Activated CD4-positive, alpha-beta T cell treated with anti-CD3 and anti-CD28 coated beads, Interleukin-2, amount 50 U/mL, for 24 hours (primary cell): ENCODE measurements at regions not wholly inside any gene's neighbourhood (a gene's known extent, or its start where the extent isn't known, plus 50 kb on each side); places are given as distances from the start of the nearest gene placed in this dataset.
"Not testable (repeated sequence)": the region's sequence is repeated elsewhere in the genome, so short reads cannot be mapped to it uniquely, and the experiment has no call there.

Experiments used
- DNase-seq, 2 donors: peaks; one replicate each; pipeline ENCODE4 v3.0.0-alpha.2; 2020; ENCODE audit warnings: low read depth in 1 of 2, low spot score in 1 of 2

DNA sequence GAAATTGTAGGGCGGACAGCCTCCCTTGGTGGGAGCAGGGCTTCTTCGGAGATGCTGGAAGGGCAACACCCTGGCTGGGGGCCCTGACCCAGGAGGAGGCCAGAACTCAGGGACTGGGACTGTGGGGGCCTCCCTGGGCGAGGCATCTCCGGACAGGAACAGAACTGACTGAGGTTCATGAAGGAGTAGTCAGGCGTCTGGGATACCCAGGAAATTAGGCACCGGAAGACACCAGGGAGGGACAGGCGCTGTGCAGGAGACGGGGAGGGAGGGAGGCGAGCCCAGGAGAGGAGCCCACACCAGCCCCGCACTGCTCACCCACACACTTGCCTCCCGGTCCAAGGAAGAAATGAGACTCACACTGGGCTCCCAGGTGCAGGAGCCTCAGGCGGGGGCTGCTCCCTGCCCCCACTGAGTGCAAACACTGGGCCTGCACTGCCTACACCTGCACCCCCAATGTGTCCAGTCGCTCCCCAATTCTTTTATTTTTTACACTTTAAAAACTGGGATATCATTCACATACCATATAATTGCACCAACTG, 262.6 kb upstream of the SFSWAP start:
- no peak for DNase-seq

DNA sequence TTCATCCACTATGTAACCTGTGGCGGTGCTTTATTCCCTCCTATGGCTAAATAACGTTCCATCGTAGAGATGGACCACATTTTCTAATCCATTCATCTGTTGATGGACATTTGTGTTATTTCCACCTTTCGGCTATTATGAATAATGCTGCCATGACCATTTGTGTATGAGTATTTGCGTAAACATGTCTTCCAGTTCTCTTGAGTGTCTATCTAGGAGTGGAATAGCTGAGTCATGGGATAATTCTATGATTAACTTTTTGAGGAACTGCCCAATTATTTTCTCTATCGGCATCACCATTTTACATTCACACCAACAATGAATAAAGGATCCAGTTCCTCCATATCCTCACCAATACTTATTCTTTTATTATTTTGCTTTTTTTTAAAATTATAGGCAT, 261.9 kb upstream of the SFSWAP start:
- DNase-seq: no peak

DNA sequence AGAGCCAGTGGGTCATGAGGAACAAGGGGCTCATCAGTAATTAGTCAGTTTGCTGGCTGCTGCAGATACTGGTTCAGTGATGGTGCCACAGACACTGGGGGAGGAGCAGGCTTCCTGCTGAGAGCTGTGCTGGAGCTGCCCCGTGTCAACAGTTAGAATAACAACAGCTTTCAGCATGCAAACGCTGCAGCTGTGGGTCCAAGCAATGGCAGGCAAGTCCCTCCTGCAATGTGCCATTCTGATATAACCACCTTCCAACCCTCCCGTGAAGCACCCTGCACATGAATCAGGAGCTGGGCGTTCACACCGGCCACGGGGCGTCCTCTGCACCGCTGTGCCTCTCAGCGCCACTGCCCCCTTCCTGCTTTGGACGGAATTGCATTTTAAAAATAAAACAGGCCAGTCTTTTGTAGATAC, 258.4 kb upstream of the SFSWAP start:
- no peak for DNase-seq

DNA sequence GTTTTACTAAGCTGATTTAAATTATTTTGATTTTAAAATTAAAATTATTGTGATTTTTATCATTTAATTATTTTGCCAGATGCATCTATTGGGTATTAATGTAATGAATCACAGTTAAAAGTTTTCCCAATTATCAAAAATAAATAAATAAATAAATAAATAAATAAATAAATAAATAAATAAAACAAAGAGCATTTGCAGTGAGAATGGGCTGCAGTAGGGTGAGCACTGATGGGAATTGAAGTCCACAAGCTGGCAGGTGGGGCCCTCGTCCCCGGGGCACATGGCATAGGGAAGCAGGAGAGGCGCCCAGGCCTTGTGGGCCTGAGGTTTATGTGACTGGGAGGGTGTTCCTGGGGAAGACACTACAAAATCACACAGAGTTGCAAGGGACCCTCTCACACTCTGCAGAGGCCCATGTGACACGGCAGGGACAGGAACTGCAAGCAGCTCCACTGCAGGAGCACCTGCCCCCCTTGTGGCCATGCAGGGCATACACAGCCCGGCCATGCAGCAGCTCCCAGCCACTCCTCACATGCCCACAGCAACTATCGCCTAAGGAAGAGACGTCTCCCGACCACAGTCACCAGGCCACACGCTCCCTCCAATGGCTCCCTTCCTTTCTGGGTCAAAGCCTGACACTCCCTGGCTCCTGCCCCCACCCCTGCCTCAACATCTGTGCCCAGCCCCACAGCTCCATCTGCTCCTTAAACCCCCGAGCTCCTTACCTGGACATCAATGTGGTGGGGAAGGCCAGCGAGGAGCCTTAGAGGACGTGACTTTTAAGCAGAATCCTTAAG, 256.3 kb upstream of the SFSWAP start:
- peak in 1 of 2 donors; percentile 9 for DNase-seq

DNA sequence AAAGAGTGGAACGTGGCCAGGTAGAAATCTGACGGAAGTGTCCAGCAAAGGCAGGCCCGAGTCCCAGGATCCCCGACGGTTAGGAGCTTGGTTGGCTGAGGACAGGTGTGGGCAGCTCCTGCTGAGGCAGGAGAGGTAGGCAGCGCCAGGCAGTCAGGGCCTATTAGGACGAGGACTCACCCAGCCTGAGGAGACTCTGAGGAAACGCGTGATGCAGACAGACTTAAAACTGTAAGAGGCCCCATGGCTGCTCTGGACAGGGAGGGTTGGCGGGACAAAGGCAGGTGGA, 255.7 kb upstream of the SFSWAP start:
- no peak for DNase-seq

DNA sequence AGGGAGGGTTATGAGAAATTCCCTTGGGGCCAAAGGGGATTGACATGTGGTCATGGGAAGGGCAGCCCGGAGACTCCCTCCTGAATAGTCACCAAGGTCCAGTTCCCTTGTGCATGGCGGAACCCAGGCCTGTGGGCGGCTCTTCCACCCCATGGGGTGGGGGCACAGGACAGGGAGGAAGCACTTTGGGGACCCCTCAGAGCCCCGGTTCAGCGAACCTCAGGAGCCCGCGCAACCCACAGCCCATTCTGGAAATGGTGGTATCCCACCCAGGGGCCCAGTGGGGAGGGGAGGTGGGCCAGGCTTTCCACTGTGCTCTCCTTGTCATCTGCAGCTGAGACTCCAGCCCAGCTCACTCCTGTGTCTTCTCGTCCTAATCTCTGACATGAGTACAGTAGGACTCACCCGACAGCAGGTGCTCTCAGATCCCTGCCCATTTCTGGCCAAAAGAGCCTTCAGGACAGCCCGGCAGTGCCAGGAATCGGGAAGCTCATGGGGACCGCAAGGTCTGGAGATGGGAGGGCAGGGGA, 255.2 kb upstream of the SFSWAP start:
- DNase-seq: no peak

DNA sequence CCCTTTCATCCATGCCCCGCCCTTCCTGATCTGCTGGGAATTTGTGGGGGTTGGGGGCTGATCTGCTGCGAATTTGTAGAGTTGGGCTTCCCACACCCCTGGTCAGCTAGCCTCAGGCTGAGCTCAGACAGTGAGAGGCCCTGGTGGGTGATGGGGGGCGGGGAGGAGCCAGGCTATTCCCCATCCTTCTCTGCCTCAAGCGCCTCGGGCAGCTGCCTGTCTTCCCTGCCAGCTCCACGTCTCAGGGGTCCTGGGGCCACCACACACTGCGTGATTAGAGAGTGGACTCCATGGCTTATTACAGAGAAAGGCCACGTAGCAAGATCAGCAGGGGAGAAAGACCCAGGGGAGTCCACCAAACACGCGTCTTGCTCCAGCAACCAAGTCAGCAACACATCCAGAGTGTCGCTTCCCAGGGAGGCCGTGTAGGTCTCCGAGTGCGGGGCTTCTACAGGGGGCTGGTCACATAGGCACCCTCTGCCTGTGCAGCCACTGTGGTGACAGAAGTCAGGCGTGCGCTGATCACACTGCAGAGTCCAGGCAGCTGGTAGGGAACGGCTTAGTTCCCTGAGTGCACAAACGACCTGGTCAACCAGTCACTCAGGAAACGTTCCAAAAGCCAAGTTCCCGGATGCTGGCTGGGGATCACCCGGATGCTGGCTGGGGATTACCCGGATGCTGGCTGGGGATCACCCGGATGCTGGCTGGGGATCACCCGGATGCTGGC, 254.4 kb upstream of the SFSWAP start:
- no peak for DNase-seq

DNA sequence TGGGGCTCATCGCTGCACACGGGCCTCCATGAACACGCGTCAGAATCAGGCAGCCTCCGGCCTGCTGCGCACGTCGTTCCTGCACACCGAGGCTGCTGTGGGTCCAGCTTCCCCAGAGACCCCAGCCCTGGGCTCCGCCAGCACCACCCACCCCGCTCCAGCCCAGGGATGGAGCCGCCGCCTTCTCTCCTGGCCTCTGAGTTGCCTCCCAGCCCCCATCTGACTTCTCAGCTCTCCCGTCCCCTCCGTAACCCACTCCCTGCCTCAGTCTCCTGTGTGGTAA, 253.9 kb upstream of the SFSWAP start:
- no peak for DNase-seq

DNA sequence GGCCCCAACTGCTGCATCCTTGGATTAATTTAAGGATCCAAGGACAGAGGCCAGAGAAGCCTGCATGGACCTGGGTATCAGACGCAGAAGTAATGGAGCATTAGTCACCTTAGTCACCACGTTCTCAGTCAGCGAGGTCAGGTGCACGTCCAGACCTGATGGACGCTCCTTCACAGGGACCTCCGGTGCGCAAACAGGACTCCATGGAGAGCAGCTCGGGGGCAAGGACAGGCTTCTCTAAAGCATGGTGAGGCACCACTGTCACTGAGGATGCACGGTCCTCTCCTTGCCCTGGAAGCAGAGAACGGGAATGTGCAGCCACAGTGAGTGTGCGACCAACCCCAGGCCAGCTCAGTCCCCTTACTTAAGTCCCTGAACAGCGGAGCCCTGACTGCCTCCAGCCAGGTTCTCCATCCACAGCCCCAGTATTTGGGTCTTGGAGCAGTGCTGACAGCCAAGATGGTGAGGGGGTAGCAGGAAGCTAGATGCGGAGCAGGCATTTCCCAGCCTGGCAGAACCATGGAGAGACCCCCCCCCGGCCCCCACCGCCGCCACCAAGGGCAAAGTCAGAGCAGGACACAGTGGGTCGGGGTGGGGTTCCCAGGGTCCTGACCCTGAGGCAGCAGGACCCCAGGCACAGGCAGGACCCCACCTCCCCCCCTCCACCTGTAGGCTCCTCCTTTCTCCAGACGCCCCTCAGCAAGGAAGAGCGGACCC, 253.4 kb upstream of the SFSWAP start:
- no peak for DNase-seq

DNA sequence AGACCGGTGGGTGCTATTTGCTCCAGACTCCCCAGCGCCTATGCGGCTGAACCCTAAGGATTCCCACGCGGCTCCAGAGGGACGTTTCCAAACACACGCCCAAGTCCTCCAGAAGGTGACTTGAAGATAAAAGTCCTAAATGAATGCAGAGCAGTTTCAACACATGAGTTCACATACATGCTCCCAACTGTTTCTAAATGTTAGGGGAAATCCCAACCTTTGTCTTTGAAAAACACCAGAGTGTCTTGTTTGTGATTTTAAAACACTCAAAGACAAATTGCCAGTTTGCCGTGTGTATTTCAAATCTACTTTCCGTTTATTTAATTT, 252.9 kb upstream of the SFSWAP start:
- no peak for DNase-seq

DNA sequence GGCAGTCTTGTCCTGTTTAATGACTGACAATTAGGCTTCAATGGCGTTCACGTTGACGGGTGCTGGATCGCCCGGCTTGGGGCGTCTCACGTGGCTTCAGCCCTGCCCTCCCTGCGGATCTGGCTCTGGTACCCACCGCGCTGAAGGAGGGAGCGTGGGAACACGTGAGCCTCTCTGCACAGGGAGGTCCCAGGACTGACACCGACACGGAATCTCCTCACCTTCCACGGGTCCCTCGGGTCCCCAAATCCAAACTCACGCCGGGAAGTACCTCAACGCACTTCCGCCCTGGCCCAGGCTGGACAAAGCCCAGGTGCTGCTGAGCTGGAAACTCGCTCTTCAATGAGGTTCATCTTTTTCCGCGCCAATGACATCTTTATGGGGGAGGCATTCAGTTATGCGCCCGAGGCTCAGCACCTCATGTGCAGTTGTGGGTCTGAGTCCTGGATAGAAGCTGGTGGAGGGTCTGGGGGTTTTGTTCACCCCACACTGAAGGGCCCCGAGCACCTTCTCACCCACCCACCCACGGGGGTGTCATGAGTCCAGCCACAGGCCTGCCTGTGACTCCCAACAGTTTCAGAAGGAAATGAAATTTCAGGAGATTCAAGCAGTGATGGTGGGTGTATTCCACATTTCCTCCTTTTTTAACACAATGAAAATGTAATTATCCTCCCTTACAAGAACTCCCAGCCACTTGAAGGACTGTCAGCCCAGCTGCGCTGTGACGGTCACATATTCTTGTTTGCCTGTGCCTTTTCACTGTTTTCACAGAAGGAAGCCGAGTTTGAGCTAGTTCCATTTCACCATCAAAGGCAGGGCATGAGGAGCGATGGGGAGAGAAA, 251.7 kb upstream of the SFSWAP start:
- no peak for DNase-seq

DNA sequence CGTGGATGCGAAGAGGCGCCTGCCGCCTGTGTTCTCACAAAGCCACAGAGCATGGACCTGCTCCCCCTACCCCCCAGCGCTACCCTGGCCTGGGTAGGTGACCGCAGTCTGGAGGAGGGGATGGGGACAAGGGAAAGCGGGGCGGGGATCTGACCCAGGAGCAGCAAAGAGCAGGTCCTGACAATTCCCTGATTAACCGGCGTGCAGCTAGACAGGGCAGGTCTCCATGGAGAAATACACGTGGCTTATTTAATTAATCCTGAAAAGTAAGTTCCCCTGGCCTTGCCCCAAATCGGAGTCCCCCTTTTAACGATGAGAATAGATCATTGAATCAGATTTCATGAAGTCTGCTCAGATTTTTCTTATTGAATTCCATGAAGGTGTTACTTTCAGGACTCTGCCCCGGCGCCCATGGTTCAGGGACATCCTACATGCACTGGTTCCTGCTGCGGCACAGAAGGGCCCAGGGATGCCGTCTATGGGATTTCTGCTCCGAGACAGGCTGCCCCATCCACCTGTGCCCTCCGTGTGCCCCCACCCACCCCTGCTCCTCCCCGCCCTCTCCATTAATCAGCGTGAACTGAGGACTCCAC, 251.0 kb upstream of the SFSWAP start:
- DNase-seq: no peak

DNA sequence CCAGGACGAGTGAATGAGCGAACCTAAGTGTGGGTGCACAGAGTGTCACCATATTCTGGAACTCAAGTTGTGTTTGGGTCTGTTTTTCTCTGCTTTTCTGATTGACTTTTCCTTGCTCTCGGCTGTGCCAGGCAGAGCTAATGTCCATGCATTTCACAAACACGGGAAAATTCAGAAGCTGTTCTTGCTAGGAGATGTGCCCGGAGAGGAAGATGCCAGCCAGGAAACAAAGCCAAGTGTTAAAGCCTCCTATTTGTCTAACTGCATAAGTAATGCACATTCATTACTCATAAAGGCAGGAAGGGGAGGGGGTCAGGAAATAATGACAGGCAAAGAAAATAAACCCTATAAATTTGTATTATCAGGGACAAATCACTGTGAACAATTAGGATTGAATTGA, 250.4 kb upstream of the SFSWAP start:
- DNase-seq: no peak

DNA sequence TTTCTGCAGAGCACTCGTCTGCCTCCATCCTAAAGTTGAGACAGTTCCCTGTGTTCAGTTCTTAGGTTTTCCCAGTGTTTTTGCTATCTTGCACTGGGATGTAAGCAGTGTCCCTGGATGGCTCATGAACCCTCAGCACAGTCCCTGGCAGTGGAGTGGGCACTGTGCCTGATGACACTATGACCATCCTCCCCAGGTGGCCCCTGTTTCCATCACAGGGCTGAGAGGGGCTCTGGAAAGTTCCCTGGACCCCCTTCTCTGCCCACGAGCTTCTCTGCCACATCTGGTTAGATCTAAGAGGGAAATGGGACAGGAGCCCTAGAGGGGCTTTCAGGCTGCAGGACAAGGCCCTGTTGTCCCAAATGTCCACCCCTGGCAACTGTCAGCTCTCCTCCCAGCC, 249.8 kb upstream of the SFSWAP start:
- no peak for DNase-seq

DNA sequence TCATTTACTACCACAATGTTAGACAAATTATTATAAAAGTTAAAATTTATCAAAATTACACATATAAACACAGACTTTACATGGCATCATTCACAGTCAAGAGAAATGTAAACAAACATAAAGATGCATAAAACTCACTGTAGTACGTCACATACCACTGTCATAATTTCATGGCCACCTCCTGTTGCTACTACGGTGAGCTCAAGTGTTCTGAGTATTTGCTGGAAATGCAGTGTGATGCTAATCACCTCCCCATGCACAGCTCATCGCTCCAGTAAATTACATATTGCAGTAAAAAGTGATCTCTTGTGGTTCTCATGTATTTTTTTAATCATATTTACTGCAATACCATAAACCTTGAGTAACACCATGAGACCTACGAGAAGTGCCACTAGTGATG, 247.7 kb upstream of the SFSWAP start:
- no peak for DNase-seq

DNA sequence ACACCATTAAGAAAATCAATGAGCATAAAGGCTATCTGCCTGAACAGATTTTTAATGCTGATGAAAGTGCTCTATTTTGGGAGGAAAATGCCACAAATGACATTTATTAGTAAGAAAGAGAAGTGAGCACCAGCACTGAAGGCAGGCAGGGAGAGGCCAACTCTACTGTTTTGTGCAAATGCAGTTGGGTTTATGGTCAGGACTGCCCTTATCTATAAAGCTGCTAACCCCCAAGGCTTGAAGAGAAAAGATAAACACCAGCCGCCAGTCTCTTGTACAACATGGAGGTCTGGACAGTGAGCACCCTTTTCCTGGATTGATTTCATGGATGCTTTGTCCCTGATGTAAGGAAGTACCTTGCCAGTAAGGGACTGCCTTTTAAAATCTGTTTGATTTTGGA, 246.8 kb upstream of the SFSWAP start:
- no peak for DNase-seq

DNA sequence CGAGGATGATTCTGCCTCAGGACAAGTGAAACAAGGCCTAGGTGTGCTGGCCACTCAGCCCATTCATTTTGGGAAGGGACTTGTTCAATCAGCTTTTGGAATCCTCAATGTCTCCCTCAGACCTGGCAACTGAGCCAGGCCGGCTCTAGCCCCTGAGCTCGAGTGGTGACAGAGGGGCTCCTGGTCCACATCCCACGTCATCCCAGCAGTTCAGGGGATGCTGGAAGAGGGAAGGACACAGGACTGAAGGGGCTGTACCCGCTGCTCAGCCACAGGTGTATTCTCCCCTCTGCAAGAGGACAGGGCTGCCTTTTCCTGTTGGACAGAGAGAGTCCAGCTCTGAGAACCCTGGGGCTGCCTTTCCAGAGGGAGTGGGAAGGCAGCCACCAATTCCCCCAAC, 244.6 kb upstream of the SFSWAP start:
- DNase-seq: no peak

DNA sequence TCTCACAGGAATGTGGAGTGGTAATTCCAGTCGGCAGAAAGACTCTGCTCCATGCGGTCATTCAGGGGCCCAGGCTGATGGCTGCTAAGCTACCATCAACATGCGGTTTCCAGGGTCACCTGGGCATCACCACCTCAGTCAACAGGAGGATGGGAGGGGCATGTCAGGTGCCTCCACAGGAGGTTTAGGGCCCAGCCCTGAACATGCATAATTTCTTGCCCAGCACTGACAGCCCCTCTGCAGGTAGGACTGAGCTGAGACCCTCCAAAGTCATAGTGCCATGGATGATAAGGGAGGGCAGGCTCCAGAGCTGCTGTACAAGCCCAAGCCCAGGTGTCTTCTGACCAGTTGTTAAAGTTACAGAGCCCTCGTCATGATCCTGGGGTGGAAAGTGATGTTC, 244.0 kb upstream of the SFSWAP start:
- DNase-seq: no peak

DNA sequence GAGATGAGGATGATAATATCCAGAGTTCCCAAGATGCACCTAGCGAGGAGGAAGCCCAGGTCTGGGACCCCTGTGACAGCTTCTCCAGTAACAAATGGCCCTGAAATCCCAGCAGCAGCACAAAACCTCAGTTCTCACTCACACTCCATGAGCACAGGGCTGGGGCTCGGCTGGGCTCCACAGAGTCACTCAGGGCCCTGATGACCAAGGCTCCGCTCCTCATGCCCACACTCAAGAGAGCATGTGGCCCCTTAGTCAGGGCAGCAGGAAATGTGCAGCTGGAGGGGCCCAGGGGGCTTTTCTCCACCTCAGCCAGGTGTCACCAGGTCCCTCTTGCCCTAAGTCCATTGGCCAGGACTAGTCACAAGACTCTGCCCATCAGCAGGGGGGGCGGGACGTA, 242.7 kb upstream of the SFSWAP start:
- DNase-seq: no peak

DNA sequence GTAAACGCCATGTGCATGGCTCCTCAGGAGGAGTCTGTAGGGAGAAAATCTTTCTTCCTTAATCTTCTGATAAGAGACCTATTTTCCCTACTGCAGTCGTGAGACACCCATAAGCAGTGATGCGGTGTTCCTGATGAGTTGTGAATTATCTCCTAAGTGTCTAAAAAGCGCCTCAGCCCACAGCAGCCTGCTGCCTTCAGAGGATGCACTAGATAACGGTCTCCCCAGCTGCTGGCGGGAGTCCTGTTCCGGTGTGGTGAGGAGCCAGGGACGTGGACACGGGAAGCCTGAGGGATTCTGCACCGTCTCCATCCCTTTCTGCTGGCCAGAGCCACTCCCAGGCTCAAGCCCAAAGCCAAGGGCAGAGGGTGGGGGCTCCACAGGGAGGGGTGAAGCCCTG, 240.9 kb upstream of the SFSWAP start:
- DNase-seq: not testable (repeated sequence)
